Occipital lobe (tissue), 1 donor: ENCODE measurements at regions not wholly inside any gene's neighbourhood (a gene's known extent, or its start where the extent isn't known, plus 50 kb on each side); places are given as distances from the start of the nearest gene placed in this dataset.

Experiments used
- DNase-seq: peaks from one replicate; lab custom pipeline; 2025; lab: John Stamatoyannopoulos, UW

GRCh38 chr2:120785228-120785966 is 49.7 kb downstream of the GLI2 start:
- DNase-seq = no peak

- no peak for DNase-seq
These were observed 50.6 kb downstream of the GLI2 start for GRCh38 chr2:120786038-120786960.

- no peak for DNase-seq
These were observed 51.6 kb downstream of the GLI2 start for GRCh38 chr2:120787111-120787821.

GRCh38 chr2:120787822-120788700 is 52.4 kb downstream of the GLI2 start:
- no peak for DNase-seq

GRCh38 chr2:120791243-120791961 is 55.7 kb downstream of the GLI2 start:
- DNase-seq = no peak

- no peak for DNase-seq
These were observed 56.3 kb downstream of the GLI2 start for GRCh38 chr2:120791962-120792297.

GRCh38 chr2:120793682-120794403 is 58.2 kb downstream of the GLI2 start:
- no peak for DNase-seq

- no peak for DNase-seq
These were observed 59.0 kb downstream of the GLI2 start for GRCh38 chr2:120794716-120795115.

GRCh38 chr2:120796094-120796493 is 60.4 kb downstream of the GLI2 start:
- DNase-seq = no peak

- DNase-seq = no peak
These were observed 62.0 kb downstream of the GLI2 start for GRCh38 chr2:120797421-120798221.

- DNase-seq = no peak
These were observed 63.0 kb downstream of the GLI2 start for GRCh38 chr2:120798567-120799247.

- no peak for DNase-seq
These were observed 66.5 kb downstream of the GLI2 start for GRCh38 chr2:120802158-120802557.

- no peak for DNase-seq
These were observed 67.3 kb downstream of the GLI2 start for GRCh38 chr2:120802867-120803484.

- no peak for DNase-seq
These were observed 68.2 kb downstream of the GLI2 start for GRCh38 chr2:120803764-120804335.

GRCh38 chr2:120804459-120804858 is 68.8 kb downstream of the GLI2 start:
- no peak for DNase-seq

GRCh38 chr2:120805011-120805410 is 69.3 kb downstream of the GLI2 start:
- no peak for DNase-seq

- DNase-seq = no peak
These were observed 69.9 kb downstream of the GLI2 start for GRCh38 chr2:120805602-120806001.

- DNase-seq = no peak
These were observed 72.1 kb downstream of the GLI2 start for GRCh38 chr2:120807751-120808150.
